HG02885 (cell line): ENCODE measurements at regions not wholly inside any gene's neighbourhood (a gene's known extent, or its start where the extent isn't known, plus 50 kb on each side); places are given as distances from the start of the nearest gene placed in this dataset.
A peak's percentile ranks its signal among the peaks of the same experiment; 100 is the strongest.

ENCODE experiments used
- ATAC-seq: cut with Tn5 transposase; IDR thresholded peaks from one replicate; pipeline ENCODE4 v1.9.1; 2021; ENCODE audit warnings: mild to moderate bottlenecking; ENCODE audit not compliant: unreplicated experiment, poor library complexity

GRCh38 chrX:115486510-115486909, 74.5 kb upstream of the PLS3 start:
- no peak for ATAC-seq

DNA sequence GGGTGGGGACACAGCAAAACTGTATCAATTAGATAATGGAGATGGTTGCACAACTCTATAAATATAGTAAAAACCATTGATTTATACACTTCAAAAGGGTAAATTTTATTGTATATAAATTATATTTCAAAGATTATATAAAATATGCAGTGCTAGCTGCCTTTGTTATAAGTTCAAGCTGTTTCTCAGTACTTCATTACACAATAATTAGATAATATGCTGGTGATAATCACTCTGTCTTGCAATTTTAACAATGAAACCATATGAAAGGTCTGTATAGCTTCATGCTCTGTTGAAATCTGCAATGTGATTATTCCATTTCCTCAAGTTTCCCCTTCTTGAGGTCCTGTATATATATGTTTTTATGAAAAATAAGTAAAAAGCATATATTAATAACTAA, 73.4 kb upstream of the PLS3 start:
- no peak for ATAC-seq

GRCh38 chrX:115490814-115491213, 70.2 kb upstream of the PLS3 start:
- ATAC-seq: no peak

GRCh38 chrX:115491766-115492165, 69.2 kb upstream of the PLS3 start:
- ATAC-seq: no peak

DNA sequence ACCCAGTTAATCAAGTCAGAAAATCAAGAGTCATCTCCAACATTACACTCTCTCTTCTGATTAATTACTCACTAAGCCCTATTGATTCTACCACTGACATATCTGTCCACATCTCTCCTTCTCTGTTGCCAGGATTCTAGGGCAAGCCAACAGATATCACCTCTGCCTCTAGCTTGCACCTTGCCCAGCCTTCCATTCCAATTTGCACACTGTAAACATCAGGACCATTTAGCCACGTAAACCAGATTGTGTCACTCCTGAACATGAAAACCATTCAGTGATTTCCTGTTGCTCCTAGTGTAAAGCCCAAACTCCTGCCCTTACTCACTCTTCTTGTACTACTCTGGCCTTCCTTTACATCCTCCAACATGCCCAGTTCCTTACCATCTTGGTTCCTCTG, 68.0 kb upstream of the PLS3 start:
- ATAC-seq: no peak

GRCh38 chrX:115494161-115494560, 66.8 kb upstream of the PLS3 start:
- ATAC-seq: no peak

DNA sequence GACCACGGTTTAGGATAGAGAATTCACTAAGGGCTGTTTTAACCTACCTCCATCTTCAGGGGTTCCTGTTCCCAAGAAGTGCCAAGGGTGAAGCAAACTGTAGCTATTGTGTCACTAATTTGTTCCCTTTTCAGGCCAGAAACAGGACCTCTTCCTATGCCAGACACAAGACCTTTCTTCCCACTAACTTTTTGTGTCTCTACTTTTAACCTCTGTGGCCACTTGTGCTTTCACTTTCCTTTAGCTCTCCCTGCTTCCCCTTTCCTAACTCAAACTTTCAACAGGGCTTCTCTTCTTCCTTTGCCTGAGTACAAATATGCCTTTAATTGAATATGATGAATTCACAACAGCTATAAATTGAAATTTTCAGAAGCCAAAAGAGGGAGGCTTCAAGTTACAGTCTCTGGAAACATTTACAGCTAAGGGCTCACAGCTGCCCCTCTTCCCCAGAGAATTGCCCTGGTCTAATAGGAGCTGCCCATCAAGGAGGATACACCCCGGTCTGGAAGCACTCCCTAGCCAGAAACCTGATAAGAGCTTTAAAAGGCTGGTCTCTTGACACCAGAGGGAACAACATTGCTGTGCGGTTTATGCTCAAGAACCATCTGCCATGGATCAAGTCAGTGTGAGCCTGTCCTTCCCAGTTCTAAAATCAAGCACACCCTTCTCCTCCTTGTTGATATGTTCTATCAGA, 61.7 kb upstream of the PLS3 start:
- ATAC-seq: peak; percentile 68

- peak; percentile 53 for ATAC-seq
Observed at GRCh38 chrX:115503099-115503498, 57.9 kb upstream of the PLS3 start.

GRCh38 chrX:115504167-115504566, 56.8 kb upstream of the PLS3 start:
- ATAC-seq: peak; percentile 70
